KOPT-K1 (cell line): ENCODE measurements at regions not wholly inside any gene's neighbourhood (a gene's known extent, or its start where the extent isn't known, plus 50 kb on each side); places are given as distances from the start of the nearest gene placed in this dataset.
"Not testable (repeated sequence)": the region's sequence is repeated elsewhere in the genome, so short reads cannot be mapped to it uniquely, and the experiment has no call there.

Experiments
- H3K27ac ChIP-seq: fragments of 200-600 bp; sonication (generic); 2 replicates; pipeline ENCODE4 v1.5.1; 2016; ENCODE audit warnings: antibody characterized with exemption, mild to moderate bottlenecking, low read depth, low read length; ENCODE audit not compliant: poor library complexity, severe bottlenecking
- H3K36me3 ChIP-seq: fragments of 200-600 bp; sonication (generic); 2 replicates; pipeline ENCODE4 v1.5.1; 2017; ENCODE audit warnings: antibody characterized with exemption, mild to moderate bottlenecking, low read length, moderate library complexity; ENCODE audit not compliant: insufficient read depth
- H3K9me3 ChIP-seq: fragments of 200-600 bp; sonication (generic); 2 replicates; pipeline ENCODE4 v1.5.1; 2017; ENCODE audit warnings: antibody characterized with exemption, low read length, mild to moderate bottlenecking; ENCODE audit not compliant: insufficient read depth, poor library complexity, severe bottlenecking

DNA sequence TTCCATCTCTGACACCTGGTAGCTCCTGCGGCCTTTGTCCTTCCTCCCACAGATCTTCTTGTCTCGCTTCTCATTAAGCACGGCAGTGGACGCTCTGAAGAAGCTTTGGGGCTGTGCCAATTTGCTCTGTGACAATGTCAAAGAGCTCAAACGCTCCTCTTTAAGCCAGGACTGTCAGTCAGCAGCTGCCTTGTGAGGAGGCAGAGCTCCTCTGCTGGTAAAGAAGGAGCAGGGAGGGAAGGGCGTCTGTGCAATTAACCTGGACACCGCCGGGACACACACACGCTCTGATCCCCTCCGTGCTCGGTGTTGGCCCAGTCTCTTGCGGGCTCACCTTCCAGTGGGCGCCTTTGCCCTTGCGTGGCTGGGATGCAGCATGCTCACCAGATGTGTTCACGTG is 373.9 kb downstream of the BRD1 start:
- no peak overlapping the region for H3K27ac ChIP-seq
- no peaks in the 10 kb centered on the region for H3K36me3 ChIP-seq
- H3K9me3 ChIP-seq: no peaks in the 10 kb centered on the region

GRCh38 chr22:49453019-49453418 is 374.7 kb downstream of the BRD1 start:
- not testable (repeated sequence) for H3K9me3 ChIP-seq, H3K36me3 ChIP-seq, H3K27ac ChIP-seq

- H3K36me3 ChIP-seq: no peaks in the 10 kb centered on the region
These were observed 375.2 kb downstream of the BRD1 start for GRCh38 chr22:49452362-49452946.

GRCh38 chr22:49451070-49451840 is 376.4 kb downstream of the BRD1 start:
- Histone ChIP-seq H3K9me3 (no peaks in the 10 kb centered on the region), H3K27ac (no peak overlapping the region), H3K36me3 (no peaks in the 10 kb centered on the region)

More at GRCh38 chr22:49452362-49452946, 375.2 kb downstream of the BRD1 start:
- Histone ChIP-seq H3K27ac (no peak overlapping the region), H3K9me3 (no peaks in the 10 kb centered on the region)

DNA sequence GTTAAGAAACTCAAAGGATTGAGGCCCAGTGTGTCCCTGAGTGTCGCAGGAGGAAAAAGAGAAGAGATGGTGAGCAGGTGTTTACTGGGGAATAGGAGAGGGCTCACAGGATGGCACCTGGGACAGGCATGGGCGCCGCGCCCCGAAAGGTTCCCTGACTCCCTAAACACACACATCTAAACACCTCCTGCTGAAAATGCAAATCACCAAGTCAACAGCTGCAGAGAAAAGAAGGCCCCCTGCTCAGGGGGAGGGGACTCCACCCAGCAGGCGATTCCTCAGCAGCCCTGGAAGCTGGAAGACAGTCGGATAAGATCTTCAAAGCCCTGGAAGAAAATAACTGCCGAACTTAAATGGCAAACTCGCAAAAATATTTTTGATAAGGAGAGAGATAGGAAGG is 377.2 kb downstream of the BRD1 start:
- no peak overlapping the region for H3K27ac ChIP-seq
- H3K9me3 ChIP-seq: no peaks in the 10 kb centered on the region
- no peaks in the 10 kb centered on the region for H3K36me3 ChIP-seq

DNA sequence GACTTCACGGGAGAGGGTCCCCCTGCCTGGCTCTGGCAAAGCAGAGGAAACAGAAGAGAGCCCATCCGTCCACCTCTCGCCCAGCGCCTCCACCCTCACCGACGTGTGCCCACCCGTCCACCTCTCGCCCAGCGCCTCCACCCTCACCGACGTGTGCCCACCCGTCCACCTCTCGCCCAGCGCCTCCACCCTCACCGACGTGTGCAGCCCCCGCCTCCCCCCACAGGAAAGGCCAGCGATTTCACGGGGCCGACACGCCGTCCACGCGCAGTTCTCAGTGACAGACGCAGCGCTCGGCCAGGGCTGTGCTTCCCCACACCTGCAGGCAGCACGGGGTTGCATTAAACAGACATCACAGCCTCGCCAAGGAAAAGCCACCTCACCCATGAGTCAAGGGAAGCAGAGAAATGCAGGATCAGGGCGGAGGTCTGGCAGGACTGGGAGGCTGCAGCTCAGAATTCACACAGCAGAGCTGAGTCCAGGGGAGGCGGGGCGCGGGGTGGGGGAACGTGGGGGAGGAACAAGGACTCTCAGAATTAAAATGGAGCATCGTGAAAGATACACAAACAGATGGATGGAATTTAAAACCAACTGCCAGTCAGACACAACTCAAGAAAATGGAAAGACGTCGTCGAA is 377.7 kb downstream of the BRD1 start:
- H3K36me3 ChIP-seq: no peaks in the 10 kb centered on the region

DNA sequence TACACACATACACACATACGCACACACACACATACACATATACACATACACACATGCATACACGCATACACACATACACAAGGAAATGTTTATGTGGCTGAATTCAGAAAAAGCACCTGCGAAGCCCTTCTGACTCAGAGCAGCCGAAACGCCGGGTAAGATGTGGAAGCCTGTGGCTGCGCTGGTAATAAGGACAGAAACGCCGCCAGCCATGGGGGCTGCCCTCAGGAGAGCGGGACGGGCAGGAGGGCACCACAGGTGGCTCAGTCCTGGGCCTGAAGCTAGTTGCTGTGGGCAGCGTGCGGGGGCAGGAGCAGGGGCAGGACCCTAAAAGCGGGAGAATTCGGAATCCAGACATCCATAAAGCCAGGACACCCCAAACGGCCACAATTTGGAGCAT is 378.3 kb downstream of the BRD1 start:
- Histone ChIP-seq H3K36me3 (no peaks in the 10 kb centered on the region), H3K27ac (no peak overlapping the region), H3K9me3 (no peaks in the 10 kb centered on the region)

More for the DNA sequence above, 377.7 kb downstream of the BRD1 start:
- H3K27ac ChIP-seq: no peak overlapping the region
- no peaks in the 10 kb centered on the region for H3K9me3 ChIP-seq

GRCh38 chr22:49448526-49448925 is 379.1 kb downstream of the BRD1 start:
- no peaks in the 10 kb centered on the region for H3K9me3 ChIP-seq
- H3K36me3 ChIP-seq: no peaks in the 10 kb centered on the region
- H3K27ac ChIP-seq: no peak overlapping the region

- H3K36me3 ChIP-seq: no peaks in the 10 kb centered on the region
- H3K9me3 ChIP-seq: no peaks in the 10 kb centered on the region
- no peak overlapping the region for H3K27ac ChIP-seq
These were observed 379.8 kb downstream of the BRD1 start for GRCh38 chr22:49447837-49448236.

GRCh38 chr22:49446759-49447710 is 380.6 kb downstream of the BRD1 start:
- Histone ChIP-seq H3K36me3 (no peaks in the 10 kb centered on the region), H3K27ac (no peak overlapping the region), H3K9me3 (no peaks in the 10 kb centered on the region)

- Histone ChIP-seq H3K27ac (no peak overlapping the region), H3K36me3 (no peaks in the 10 kb centered on the region), H3K9me3 (no peaks in the 10 kb centered on the region)
These were observed 381.4 kb downstream of the BRD1 start for GRCh38 chr22:49446145-49446758.

DNA sequence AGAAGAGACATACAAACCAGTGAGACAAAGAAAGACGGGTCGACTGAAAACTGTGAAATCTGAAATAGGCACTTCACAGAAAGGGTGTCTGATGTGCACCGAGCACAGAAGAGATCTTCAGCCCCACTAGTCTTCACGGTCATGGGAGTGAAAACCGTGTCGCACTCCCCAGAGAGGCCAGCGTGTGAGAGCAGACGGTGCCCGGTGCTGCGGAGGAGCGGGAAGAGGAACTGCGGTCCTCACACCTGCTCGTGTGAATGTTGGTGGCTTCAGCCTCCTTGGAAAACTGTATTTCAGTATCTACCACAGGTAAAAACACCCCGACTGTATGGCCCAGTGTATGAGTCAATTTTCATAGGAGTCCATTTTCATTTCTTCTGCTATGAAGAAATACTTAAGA is 382.9 kb downstream of the BRD1 start:
- Histone ChIP-seq H3K27ac (no peak overlapping the region), H3K9me3 (no peaks in the 10 kb centered on the region), H3K36me3 (no peaks in the 10 kb centered on the region)

- no peak overlapping the region for H3K27ac ChIP-seq
- no peaks in the 10 kb centered on the region for H3K36me3 ChIP-seq
- no peaks in the 10 kb centered on the region for H3K9me3 ChIP-seq
These were observed 386.7 kb downstream of the BRD1 start for GRCh38 chr22:49440931-49441330.

DNA sequence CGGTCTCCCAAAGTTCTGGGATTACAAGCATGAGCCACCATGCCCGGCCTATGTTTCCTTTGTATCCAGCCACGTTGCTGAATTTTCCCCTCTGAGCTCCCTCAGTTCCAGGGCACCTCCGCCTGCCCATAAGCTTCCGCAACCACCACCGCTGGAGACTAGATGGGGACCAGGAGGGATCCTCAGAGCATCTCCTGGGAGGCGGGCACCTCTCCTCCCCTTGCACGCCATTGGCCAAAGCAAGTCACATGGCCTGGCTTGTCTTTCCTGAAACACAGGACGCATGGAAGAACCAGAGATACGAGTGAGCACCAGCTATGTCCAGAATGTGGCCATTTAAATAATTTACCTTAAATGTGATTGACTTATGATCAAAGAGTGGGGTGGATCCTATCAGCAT is 388.3 kb downstream of the BRD1 start:
- no peaks in the 10 kb centered on the region for H3K9me3 ChIP-seq
- H3K27ac ChIP-seq: no peak overlapping the region
- no peaks in the 10 kb centered on the region for H3K36me3 ChIP-seq
